T-helper 1 cell treated with Interleukin-12 subunit alpha and Interleukin-12 subunit beta and Interleukin-4 antibody, amounts not matched to agents 30 ng/mL and 1 ng/mL, for 36 hours (primary cell): ENCODE measurements at regions not wholly inside any gene's neighbourhood (a gene's known extent, or its start where the extent isn't known, plus 50 kb on each side); places are given as distances from the start of the nearest gene placed in this dataset.
"Not testable (repeated sequence)": the region's sequence is repeated elsewhere in the genome, so short reads cannot be mapped to it uniquely, and the experiment has no call there.

Source experiments
- intact Hi-C: fragments of 100-400 bp; cut with micrococcal nuclease; formaldehyde crosslinking; loops from one replicate; pipeline ENCODE4 v1.15.1; 2024

- intact Hi-C loops = no loop called here
Observed at GRCh38 chr12:58306266-58307000, 365.1 kb downstream of the ATP23 start.

- intact Hi-C loops = no loop called here
Observed at GRCh38 chr12:58309806-58310205, 368.4 kb downstream of the ATP23 start.

- intact Hi-C loops = no loop called here
Observed at GRCh38 chr12:58310368-58310767, 369.0 kb downstream of the ATP23 start.

GRCh38 chr12:58310809-58311622 is 369.6 kb downstream of the ATP23 start:
- intact Hi-C loops = no loop called here

- intact Hi-C loops = no loop called here
Observed at GRCh38 chr12:58313091-58313855, 371.9 kb downstream of the ATP23 start.

- intact Hi-C loops = no loop called here
Observed at GRCh38 chr12:58314610-58315009, 373.2 kb downstream of the ATP23 start.

GRCh38 chr12:58316926-58317325 is 375.6 kb downstream of the ATP23 start:
- intact Hi-C loops = no loop called here

GRCh38 chr12:58321414-58321813 is 380.0 kb downstream of the ATP23 start:
- intact Hi-C loops = no loop called here

GRCh38 chr12:58323676-58324075 is 382.3 kb downstream of the ATP23 start:
- intact Hi-C loops = no loop called here

GRCh38 chr12:58325561-58325960 is 384.2 kb downstream of the ATP23 start:
- intact Hi-C loops = no loop called here

- intact Hi-C loops = no loop called here
Observed at GRCh38 chr12:58326534-58326933, 385.2 kb downstream of the ATP23 start.

- intact Hi-C loops = not testable (repeated sequence)
Observed at GRCh38 chr12:58336581-58337242, 395.3 kb downstream of the ATP23 start.

GRCh38 chr12:58337539-58337938 is 396.2 kb downstream of the ATP23 start:
- intact Hi-C loops = not testable (repeated sequence)

- intact Hi-C loops = loop anchor here (10.0 kb wide), 1 partner anchor 357 kb away; no protein-coding TSS in a partner anchor
Observed at GRCh38 chr12:58341791-58342190, 400.4 kb downstream of the ATP23 start.

GRCh38 chr12:58342736-58343135 is 401.4 kb downstream of the ATP23 start:
- intact Hi-C loops = loop anchor here (10.0 kb wide), 1 partner anchor 358 kb away; no protein-coding TSS in a partner anchor

GRCh38 chr12:58346032-58346632 is 404.8 kb downstream of the ATP23 start:
- intact Hi-C loops = loop anchor here (1.0 to 10.0 kb wide), 4 partner anchors 97 to 804 kb away; no protein-coding TSS in a partner anchor

GRCh38 chr12:58347188-58347587 is 405.8 kb downstream of the ATP23 start:
- intact Hi-C loops = loop anchor here (10.0 kb wide), 1 partner anchor 362 kb away; no protein-coding TSS in a partner anchor

GRCh38 chr12:58347691-58348090 is 406.3 kb downstream of the ATP23 start:
- intact Hi-C loops = loop anchor here (10.0 kb wide), 1 partner anchor 363 kb away; no protein-coding TSS in a partner anchor

GRCh38 chr12:58349161-58349560 is 407.8 kb downstream of the ATP23 start:
- intact Hi-C loops = loop anchor here (10.0 kb wide), 1 partner anchor 364 kb away; no protein-coding TSS in a partner anchor

GRCh38 chr12:58356794-58357193 is 415.4 kb downstream of the ATP23 start:
- intact Hi-C loops = no loop called here
